ENCODE measurements at regions not wholly inside any gene's neighbourhood (a gene's known extent, or its start where the extent isn't known, plus 50 kb on each side); places are given as distances from the start of the nearest gene placed in this dataset.

GRCh38 chr11:37926772-37927171 lies 1328.7 kb upstream of the RAG2 start:
- Histone ChIP-seq H3K4me1 (ENCODE audit: control insufficient read depth in 1 of 2, insufficient read depth in 2 of 2, low read length in 2 of 2) (no peaks in the 10 kb centered on the region), H3K79me2 (ENCODE audit: insufficient read depth, low read length) (no peaks in the 10 kb centered on the region), H3K4me2 (ENCODE audit: low read length) (no peak overlapping the region), H4K20me1 (ENCODE audit: insufficient read depth) (no peaks in the 10 kb centered on the region), H3K9me3 (ENCODE audit: control insufficient read depth in 1 of 2, insufficient read depth in 1 of 2, low read depth in 1 of 2, low read length in 2 of 2) (peaks cover 0 to 30% of the 10 kb centered on the region in 2 experiments; a peak in 3 of 4 replicates), H3K9ac (ENCODE audit: low read length) (no peak overlapping the region), H2AFZ (ENCODE audit: low read depth, low read length, poor library complexity, severe bottlenecking) (no peak overlapping the region), H3K9me2 (ENCODE audit: insufficient read depth) (no peaks in the 10 kb centered on the region), H3K27me3 (ENCODE audit: insufficient read depth, low read length) (no peaks in the 10 kb centered on the region), H3K36me3 (ENCODE audit: control insufficient read depth in 1 of 2, insufficient read depth in 2 of 2, low read length in 2 of 2) (no peaks in the 10 kb centered on the region), H3K27ac (ENCODE audit: low read depth, low read length) (no peak overlapping the region), H3K4me3 (replicated peaks in 1 of 2; ENCODE audit: low read depth in 1 of 2, low read length in 2 of 2) (no peak overlapping the region)
- POLR2A ChIA-PET: no interaction called here
- intact Hi-C loops (cut with micrococcal nuclease): no loop called here
- no peak for ATAC-seq
- CTCF ChIA-PET: no interaction called here
- RAD21 ChIA-PET (ENCODE audit: low non-redundant PET in 1 of 2, low total read pairs in 2 of 2, uncharacterized antibody in 2 of 2, unreplicated experiment in 2 of 2): no interaction called here
- no peak for DNase-seq (ENCODE audit: low read depth, low spot score)
- TF ChIP-seq JUND (IDR thresholded peaks at IDR 0.05): no peak
- no peak for TF ChIP-seq EGR1 (IDR thresholded peaks at IDR 0.05; ENCODE audit: low read depth)
- TF ChIP-seq EZH2phosphoT487 (IDR thresholded peaks at IDR 0.05; ENCODE audit: borderline replicate concordance): no peak
- no peak for TF ChIP-seq REST (IDR thresholded peaks at IDR 0.05; ENCODE audit: low read depth)
- no peak for TF ChIP-seq ELF1 (IDR thresholded peaks at IDR 0.05; ENCODE audit: borderline replicate concordance, low read depth)
- BruUV-seq (replicated peaks): no TSS peak

- no peak overlapping the region for H3K4me2 ChIP-seq (ENCODE audit: low read length)
- H3K36me3 ChIP-seq (ENCODE audit: control insufficient read depth in 1 of 2, insufficient read depth in 2 of 2, low read length in 2 of 2): no peaks in the 10 kb centered on the region
- no peak overlapping the region for H3K9ac ChIP-seq (ENCODE audit: low read length)
- H3K4me1 ChIP-seq (ENCODE audit: control insufficient read depth in 1 of 2, insufficient read depth in 2 of 2, low read length in 2 of 2): no peaks in the 10 kb centered on the region
- H3K9me2 ChIP-seq (ENCODE audit: insufficient read depth): no peaks in the 10 kb centered on the region
- ATAC-seq (no peak), DNase-seq (ENCODE audit: low read depth, low spot score) (no peak)
- no peak overlapping the region for H3K27ac ChIP-seq (ENCODE audit: low read depth, low read length)
- POLR2A ChIA-PET: no interaction called here
- no peak overlapping the region for H3K4me3 ChIP-seq (replicated peaks in 1 of 2; ENCODE audit: low read depth in 1 of 2, low read length in 2 of 2)
- no peaks in the 10 kb centered on the region for H4K20me1 ChIP-seq (ENCODE audit: insufficient read depth)
- H2AFZ ChIP-seq (ENCODE audit: low read depth, low read length, poor library complexity, severe bottlenecking): no peak overlapping the region
- RAD21 ChIA-PET (ENCODE audit: low non-redundant PET in 1 of 2, low total read pairs in 2 of 2, uncharacterized antibody in 2 of 2, unreplicated experiment in 2 of 2): no interaction called here
- CTCF ChIA-PET: no interaction called here
- H3K27me3 ChIP-seq (ENCODE audit: insufficient read depth, low read length): no peaks in the 10 kb centered on the region
- no peaks in the 10 kb centered on the region for H3K79me2 ChIP-seq (ENCODE audit: insufficient read depth, low read length)
- peaks cover 4 to 10% of the 10 kb centered on the region in 2 experiments; a peak in 2 of 4 replicates for H3K9me3 ChIP-seq (ENCODE audit: control insufficient read depth in 1 of 2, insufficient read depth in 1 of 2, low read depth in 1 of 2, low read length in 2 of 2)
- no TSS peak for BruUV-seq (replicated peaks)
- intact Hi-C loops (cut with micrococcal nuclease): no loop called here
- TF ChIP-seq RAD21 (IDR thresholded peaks at IDR 0.05; ENCODE audit: low read depth) (no peak), ELF1 (IDR thresholded peaks at IDR 0.05; ENCODE audit: borderline replicate concordance, low read depth) (no peak), REST (IDR thresholded peaks at IDR 0.05; ENCODE audit: low read depth) (no peak), EZH2phosphoT487 (IDR thresholded peaks at IDR 0.05; ENCODE audit: borderline replicate concordance) (no peak), MAX (IDR thresholded peaks at IDR 0.05) (no peak), ZNF274 (IDR thresholded peaks at IDR 0.05; ENCODE audit: low read depth, low read length) (no peak), ZBTB33 (IDR thresholded peaks at IDR 0.05; ENCODE audit: extremely low read depth, insufficient replicate concordance, low read length) (no peak), YY1 (IDR thresholded peaks at IDR 0.05; ENCODE audit: extremely low read depth, insufficient replicate concordance, low read depth, low read length) (no peak)
Measured at GRCh38 chr11:37916331-37916730, 1318.3 kb upstream of the RAG2 start.
